ENCODE measurements at regions not wholly inside any gene's neighbourhood (a gene's known extent, or its start where the extent isn't known, plus 50 kb on each side); places are given as distances from the start of the nearest gene placed in this dataset.

DNA sequence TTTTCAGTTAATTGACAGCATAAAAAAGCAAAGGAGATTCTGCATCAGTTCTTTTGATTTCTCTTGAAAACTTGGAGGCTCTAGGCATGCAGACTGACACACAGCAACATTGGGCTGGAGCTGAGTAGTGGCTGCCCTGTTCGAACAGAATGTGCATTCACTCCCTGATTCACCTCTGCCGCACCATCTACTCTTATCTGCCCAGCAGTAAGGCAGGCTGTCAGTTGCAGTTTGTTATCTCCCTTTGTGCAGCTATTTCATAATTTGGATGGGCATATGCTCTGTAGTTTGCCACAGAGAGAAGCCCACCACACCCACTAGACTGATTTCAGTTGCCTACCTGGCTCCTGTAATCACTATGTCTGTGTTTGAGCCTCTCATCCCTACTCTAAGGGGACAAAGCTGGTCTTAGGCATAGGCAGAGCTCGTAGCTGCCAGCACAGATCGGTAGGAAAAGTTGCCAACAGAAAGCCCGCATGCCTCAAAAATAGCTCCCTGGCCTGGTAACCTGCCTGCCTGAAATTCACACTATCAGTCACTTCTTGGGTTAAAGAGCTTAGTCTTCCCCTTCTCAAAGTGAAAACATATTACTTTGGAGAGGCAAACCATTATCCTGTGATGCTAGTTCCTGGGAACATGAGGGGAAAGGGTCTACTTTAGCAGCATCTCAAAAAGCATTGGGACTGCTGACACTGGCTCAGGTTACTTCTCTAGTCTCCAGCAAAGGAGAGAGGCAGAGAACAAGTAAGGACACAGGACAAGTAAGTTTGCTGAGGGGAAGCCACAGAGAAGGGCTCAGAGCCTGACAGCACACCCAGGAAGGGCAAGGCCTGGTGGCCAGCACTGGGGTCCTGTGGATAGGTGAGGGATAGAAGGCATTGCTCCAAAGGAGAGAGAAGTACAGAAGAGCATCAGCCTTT, 75.9 kb upstream of the TMEM164 start:
- in situ Hi-C loops (cut with HindIII; ENCODE audit: low pct_unique_long_range_greater_than_20kb, low sequenced_read_pairs), result no loop called here
- Histone ChIP-seq H3K27me3 (ENCODE audit: control insufficient read depth, insufficient read depth, low read length) (no peaks in the 10 kb centered on the region), H3K27ac (ENCODE audit: low read length) (no peak overlapping the region), H3K9me3 (ENCODE audit: control insufficient read depth, insufficient read depth, low read depth, low read length) (no peaks in the 10 kb centered on the region), H3K4me1 (ENCODE audit: control insufficient read depth, insufficient read depth, low read length) (no peaks in the 10 kb centered on the region), H3K36me3 (ENCODE audit: control insufficient read depth, insufficient read depth, low read length) (no peaks in the 10 kb centered on the region), H3K4me3 (ENCODE audit: low read depth in 2 of 2, low read length in 2 of 2) (no peak overlapping the region)
- POLR2A ChIA-PET, result no interaction called here
- ATAC-seq, result no peak
- TF ChIP-seq TCF7L2 (IDR thresholded peaks at IDR 0.05; ENCODE audit: low read depth, low read length) (no peak), CTCF (IDR thresholded peaks at IDR 0.05) (no peak), SIN3A (IDR thresholded peaks at IDR 0.05; ENCODE audit: borderline replicate concordance, insufficient read depth, low read depth, low read length) (no peak), POLR2AphosphoS5 (IDR thresholded peaks at IDR 0.05; ENCODE audit: low read depth, low read length) (no peak)
- TF ChIP-seq, protein P1, sequence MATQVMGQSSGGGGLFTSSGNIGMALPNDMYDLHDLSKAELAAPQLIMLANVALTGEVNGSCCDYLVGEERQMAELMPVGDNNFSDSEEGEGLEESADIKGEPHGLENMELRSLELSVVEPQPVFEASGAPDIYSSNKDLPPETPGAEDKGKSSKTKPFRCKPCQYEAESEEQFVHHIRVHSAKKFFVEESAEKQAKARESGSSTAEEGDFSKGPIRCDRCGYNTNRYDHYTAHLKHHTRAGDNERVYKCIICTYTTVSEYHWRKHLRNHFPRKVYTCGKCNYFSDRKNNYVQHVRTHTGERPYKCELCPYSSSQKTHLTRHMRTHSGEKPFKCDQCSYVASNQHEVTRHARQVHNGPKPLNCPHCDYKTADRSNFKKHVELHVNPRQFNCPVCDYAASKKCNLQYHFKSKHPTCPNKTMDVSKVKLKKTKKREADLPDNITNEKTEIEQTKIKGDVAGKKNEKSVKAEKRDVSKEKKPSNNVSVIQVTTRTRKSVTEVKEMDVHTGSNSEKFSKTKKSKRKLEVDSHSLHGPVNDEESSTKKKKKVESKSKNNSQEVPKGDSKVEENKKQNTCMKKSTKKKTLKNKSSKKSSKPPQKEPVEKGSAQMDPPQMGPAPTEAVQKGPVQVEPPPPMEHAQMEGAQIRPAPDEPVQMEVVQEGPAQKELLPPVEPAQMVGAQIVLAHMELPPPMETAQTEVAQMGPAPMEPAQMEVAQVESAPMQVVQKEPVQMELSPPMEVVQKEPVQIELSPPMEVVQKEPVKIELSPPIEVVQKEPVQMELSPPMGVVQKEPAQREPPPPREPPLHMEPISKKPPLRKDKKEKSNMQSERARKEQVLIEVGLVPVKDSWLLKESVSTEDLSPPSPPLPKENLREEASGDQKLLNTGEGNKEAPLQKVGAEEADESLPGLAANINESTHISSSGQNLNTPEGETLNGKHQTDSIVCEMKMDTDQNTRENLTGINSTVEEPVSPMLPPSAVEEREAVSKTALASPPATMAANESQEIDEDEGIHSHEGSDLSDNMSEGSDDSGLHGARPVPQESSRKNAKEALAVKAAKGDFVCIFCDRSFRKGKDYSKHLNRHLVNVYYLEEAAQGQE (IDR thresholded peaks at IDR 0.05; ENCODE audit: insufficient read depth in 1 of 2, low read depth in 2 of 2, low read length in 1 of 2), result no peak
- intact Hi-C loops (cut with micrococcal nuclease; ENCODE audit: unreplicated experiment), result no loop called here
- BruUV-seq (replicated peaks), result no TSS peak
- CTCF ChIA-PET, result no interaction called here
- DNase-seq (ENCODE audit: low read depth, low spot score), result no peak

- Histone ChIP-seq H3K4me3 (ENCODE audit: low read depth in 2 of 2, low read length in 2 of 2) (no peak overlapping the region), H3K36me3 (ENCODE audit: control insufficient read depth, insufficient read depth, low read length) (no peaks in the 10 kb centered on the region), H3K9me3 (ENCODE audit: control insufficient read depth, insufficient read depth, low read depth, low read length) (no peaks in the 10 kb centered on the region), H3K27me3 (ENCODE audit: control insufficient read depth, insufficient read depth, low read length) (no peaks in the 10 kb centered on the region), H3K4me1 (ENCODE audit: control insufficient read depth, insufficient read depth, low read length) (no peaks in the 10 kb centered on the region), H3K27ac (ENCODE audit: low read length) (no peak overlapping the region)
- TF ChIP-seq CTCF (IDR thresholded peaks at IDR 0.05), result no peak
- in situ Hi-C loops (cut with HindIII; ENCODE audit: low pct_unique_long_range_greater_than_20kb, low sequenced_read_pairs) (no loop called here), intact Hi-C loops (cut with micrococcal nuclease; ENCODE audit: unreplicated experiment) (no loop called here)
- CTCF ChIA-PET, result no interaction called here
- ATAC-seq (no peak), DNase-seq (ENCODE audit: low read depth, low spot score) (no peak)
- no TSS peak for BruUV-seq (replicated peaks)
- POLR2A ChIA-PET, result no interaction called here
These were observed 75.1 kb upstream of the TMEM164 start for GRCh38 chrX:109927663-109928273.

Data from Panc1 (cell line).